Kidney epithelial cell (primary cell): ENCODE measurements at regions not wholly inside any gene's neighbourhood (a gene's known extent, or its start where the extent isn't known, plus 50 kb on each side); places are given as distances from the start of the nearest gene placed in this dataset.
"Not testable (repeated sequence)": the region's sequence is repeated elsewhere in the genome, so short reads cannot be mapped to it uniquely, and the experiment has no call there.

Experiments used
- DNase-seq: peaks from one replicate; pipeline ENCODE4 v3.0.0-alpha.2; 2010; ENCODE audit warnings: low read depth
- H3K27me3 ChIP-seq: 2 replicates; pipeline ENCODE4 v1.6.0; 2011; ENCODE audit warnings: low read length; ENCODE audit not compliant: control insufficient read depth, insufficient read depth
- H3K36me3 ChIP-seq: 2 replicates; pipeline ENCODE4 v1.5.1; 2011; ENCODE audit warnings: low read length; ENCODE audit not compliant: control insufficient read depth, insufficient read depth
- H3K4me3 ChIP-seq: 2 replicates; pipeline ENCODE4 v1.5.1; 2011; ENCODE audit warnings: low read depth, mild to moderate bottlenecking, control low read depth, low read length
- CTCF ChIP-seq: IDR thresholded peaks from 2 replicates; pipeline ENCODE4 v1.5.1; 2011; ENCODE audit warnings: mild to moderate bottlenecking, moderate library complexity, low read length, control low read depth, inconsistent platforms; ENCODE audit not compliant: insufficient read depth, poor library complexity, severe bottlenecking

GRCh38 chr5:87211676-87212075, 56.0 kb upstream of the RASA1 start:
- Histone ChIP-seq H3K4me3 (no peak overlapping the region), H3K36me3 (no peaks in the 10 kb centered on the region), H3K27me3 (no peaks in the 10 kb centered on the region)
- no peak for DNase-seq
- TF ChIP-seq CTCF: no peak

GRCh38 chr5:87212183-87212582, 55.5 kb upstream of the RASA1 start:
- H3K36me3 ChIP-seq, H3K4me3 ChIP-seq, DNase-seq, H3K27me3 ChIP-seq: not testable (repeated sequence)

GRCh38 chr5:87217480-87217879, 50.2 kb upstream of the RASA1 start:
- DNase-seq, H3K27me3 ChIP-seq, H3K4me3 ChIP-seq, H3K36me3 ChIP-seq: not testable (repeated sequence)
